K562 (cell line): ENCODE measurements at regions not wholly inside any gene's neighbourhood (a gene's known extent, or its start where the extent isn't known, plus 50 kb on each side); places are given as distances from the start of the nearest gene placed in this dataset.

Experiments used
- CBX3 ChIP-seq, 2 experiments: IDR thresholded peaks; 1 replicate in 1 of 2; 2 replicates in 1 of 2; pipeline ENCODE4 v1.6.1; 2012; ENCODE audit warnings: inconsistent platforms in 2 of 2, low read length in 2 of 2, borderline replicate concordance in 1 of 2, control low read depth in 1 of 2
- CEBPB ChIP-seq: fragments of 450-650 bp; IDR thresholded peaks from 2 replicates; pipeline ENCODE4 v1.6.1; 2016; ENCODE audit warnings: missing genetic modification characterization, missing compliant biosample characterization
- CSDE1 ChIP-seq, 2 experiments: fragments of 450-650 bp; IDR thresholded peaks; 2 replicates each; pipeline ENCODE4 v1.6.1; 2016; ENCODE audit warnings: mild to moderate bottlenecking in 1 of 2
- CTCF ChIP-seq, 3 experiments: IDR thresholded peaks in 2 of 3; conservative IDR thresholded peaks in 1 of 3; 2 replicates each; pipeline ENCODE4 v1.5.1; 2011 to 2012; ENCODE audit warnings: low read length in 3 of 3, mild to moderate bottlenecking in 3 of 3, control low read depth in 2 of 3, improper control_type of control experiment in 1 of 3, inconsistent platforms in 1 of 3, low read depth in 1 of 3, mixed read lengths in 1 of 3, moderate library complexity in 1 of 3; ENCODE audit not compliant: insufficient read depth in 2 of 3
- HCFC1 ChIP-seq: IDR thresholded peaks from 2 replicates; pipeline ENCODE4 v1.6.1; 2012; ENCODE audit warnings: low read depth, low read length, improper control_type of control experiment
- HMGXB4 ChIP-seq: sonication (generic); formaldehyde crosslinking; IDR thresholded peaks from 2 replicates; pipeline ENCODE4 v1.8.1; 2023; ENCODE audit warnings: mild to moderate bottlenecking, missing genetic modification reagents
- MEF2D ChIP-seq: conservative IDR thresholded peaks from 2 replicates; pipeline ENCODE4 v1.6.1; 2016; ENCODE audit warnings: low read depth, missing genetic modification characterization, missing compliant biosample characterization
- MLLT1 ChIP-seq, 2 experiments: fragments of 450-650 bp; IDR thresholded peaks; 2 replicates each; pipeline ENCODE4 v1.6.1; 2016
- POLR2A ChIP-seq: fragments of 450-650 bp; conservative IDR thresholded peaks from 2 replicates; pipeline ENCODE4 v1.6.1; 2016
- THRB ChIP-seq: fragments of 450-650 bp; formaldehyde crosslinking; conservative IDR thresholded peaks from 2 replicates; pipeline ENCODE4 v1.4.0; 2022; ENCODE audit warnings: mild to moderate bottlenecking, missing genetic modification characterization
- USF2 ChIP-seq: sonication (generic); formaldehyde crosslinking; IDR thresholded peaks from 2 replicates; pipeline ENCODE4 v1.5.0; 2020; ENCODE audit warnings: missing genetic modification reagents
- ZNF699 ChIP-seq: fragments of 250-450 bp; sonication (Bioruptor Pico); IDR thresholded peaks from 2 replicates; pipeline ENCODE4 v1.8.0; 2021; ENCODE audit warnings: mild to moderate bottlenecking, moderate library complexity; ENCODE audit not compliant: insufficient replicate concordance

GRCh38 chr9:118268046-118268445 lies 563.8 kb downstream of the TLR4 start:
- TF ChIP-seq ZNF699 (no peak), CSDE1 (IDR thresholded peaks at IDR 0.05) (no peak), CTCF (IDR thresholded peaks at IDR 0.05 in 2 of 3, conservative IDR thresholded peaks at IDR 0.05 in 1 of 3; ENCODE audit: insufficient read depth in 2 of 3, low read depth in 1 of 3, low read length in 3 of 3) (no peak), CEBPB (tag) (no peak), MLLT1 (IDR thresholded peaks at IDR 0.05) (no peak), POLR2A (no peak), USF2 (CRISPR knock-in tag) (no peak), THRB (no peak), CBX3 (IDR thresholded peaks at IDR 0.05; ENCODE audit: borderline replicate concordance in 1 of 2, low read length in 2 of 2) (no peak), HMGXB4 (CRISPR knock-in tag) (no peak), HCFC1 (no peak), MEF2D (tag) (no peak)
